Stimulated activated CD8-positive, alpha-beta memory T cell treated with anti-CD3 and anti-CD28 coated beads, Interleukin-4, amount 100 ng/mL, for 24 hours (primary cell): ENCODE measurements at regions not wholly inside any gene's neighbourhood (a gene's known extent, or its start where the extent isn't known, plus 50 kb on each side); places are given as distances from the start of the nearest gene placed in this dataset.
A peak's percentile ranks its signal among the peaks of the same experiment; 100 is the strongest.
"Not testable (repeated sequence)": the region's sequence is repeated elsewhere in the genome, so short reads cannot be mapped to it uniquely, and the experiment has no call there.

Experiments used
- DNase-seq: peaks from one replicate; pipeline ENCODE4 v3.0.0-alpha.2; 2020; ENCODE audit warnings: low read depth

- no peak for DNase-seq
Measured at GRCh38 chr5:127216143-127216542, 74.5 kb upstream of the MEGF10 start.

- no peak for DNase-seq
Measured at GRCh38 chr5:127216898-127217675, 73.5 kb upstream of the MEGF10 start.

GRCh38 chr5:127221936-127222335 lies 68.7 kb upstream of the MEGF10 start:
- not testable (repeated sequence) for DNase-seq

- not testable (repeated sequence) for DNase-seq
Measured at GRCh38 chr5:127222571-127223156, 67.9 kb upstream of the MEGF10 start.

- DNase-seq = no peak
Measured at GRCh38 chr5:127223256-127223974, 67.2 kb upstream of the MEGF10 start.

- DNase-seq = no peak
Measured at GRCh38 chr5:127227881-127228280, 62.7 kb upstream of the MEGF10 start.

- DNase-seq = no peak
Measured at GRCh38 chr5:127228540-127229184, 61.9 kb upstream of the MEGF10 start.

GRCh38 chr5:127229185-127229889 lies 61.3 kb upstream of the MEGF10 start:
- peak; percentile 12 for DNase-seq

GRCh38 chr5:127231118-127231517 lies 59.5 kb upstream of the MEGF10 start:
- no peak for DNase-seq

GRCh38 chr5:127233590-127233989 lies 57.0 kb upstream of the MEGF10 start:
- no peak for DNase-seq

- no peak for DNase-seq
Measured at GRCh38 chr5:127235136-127235535, 55.5 kb upstream of the MEGF10 start.

- no peak for DNase-seq
Measured at GRCh38 chr5:127236254-127236653, 54.3 kb upstream of the MEGF10 start.
